Muscle layer of colon (tissue), 2 donors: ENCODE measurements at regions not wholly inside any gene's neighbourhood (a gene's known extent, or its start where the extent isn't known, plus 50 kb on each side); places are given as distances from the start of the nearest gene placed in this dataset.

Experiments
- H3K27ac ChIP-seq: one replicate; pipeline ENCODE4 v1.7.0; 2013; ENCODE audit warnings: low read depth, mild to moderate bottlenecking, low read length, moderate library complexity
- H3K27me3 ChIP-seq, 2 donors: one replicate each; pipeline ENCODE4 v1.7.0; 2013; ENCODE audit warnings: low read length in 2 of 2, mild to moderate bottlenecking in 2 of 2; ENCODE audit not compliant: insufficient read depth in 2 of 2, control insufficient read depth in 1 of 2
- H3K36me3 ChIP-seq: one replicate; pipeline ENCODE4 v1.7.0; 2013; ENCODE audit warnings: mild to moderate bottlenecking, low read length; ENCODE audit not compliant: insufficient read depth
- H3K4me1 ChIP-seq: one replicate; pipeline ENCODE4 v1.7.0; 2013; ENCODE audit warnings: mild to moderate bottlenecking, low read length; ENCODE audit not compliant: insufficient read depth
- H3K4me3 ChIP-seq, 2 donors: one replicate each; pipeline ENCODE4 v1.7.0; 2013; ENCODE audit warnings: low read length in 2 of 2, low read depth in 1 of 2, mild to moderate bottlenecking in 1 of 2, moderate library complexity in 1 of 2
- H3K9ac ChIP-seq: one replicate; pipeline ENCODE4 v1.7.0; 2013; ENCODE audit warnings: low read length
- H3K9me3 ChIP-seq: one replicate; pipeline ENCODE4 v1.7.0; 2013; ENCODE audit warnings: mild to moderate bottlenecking, low read length
- donor health status: abdominal sarcoma.
- donor health status: Adenocarcinoma of cecum.

- Histone ChIP-seq H3K4me3 (no peak overlapping the region), H3K36me3 (no peaks in the 10 kb centered on the region), H3K9me3 (no peaks in the 10 kb centered on the region), H3K27ac (no peak overlapping the region), H3K4me1 (no peaks in the 10 kb centered on the region), H3K9ac (no peak overlapping the region), H3K27me3 (no peaks in the 10 kb centered on the region)
Measured at GRCh38 chr4:102423375-102423774, 77.8 kb upstream of the NFKB1 start.

- no peaks in the 10 kb centered on the region for H3K4me1 ChIP-seq
- no peaks in the 10 kb centered on the region for H3K27me3 ChIP-seq
- H3K9me3 ChIP-seq, result no peaks in the 10 kb centered on the region
- no peak overlapping the region for H3K27ac ChIP-seq
- H3K36me3 ChIP-seq, result no peaks in the 10 kb centered on the region
- H3K4me3 ChIP-seq, result no peak overlapping the region
- H3K9ac ChIP-seq, result no peak overlapping the region
Measured at GRCh38 chr4:102427371-102427998, 73.7 kb upstream of the NFKB1 start.

DNA sequence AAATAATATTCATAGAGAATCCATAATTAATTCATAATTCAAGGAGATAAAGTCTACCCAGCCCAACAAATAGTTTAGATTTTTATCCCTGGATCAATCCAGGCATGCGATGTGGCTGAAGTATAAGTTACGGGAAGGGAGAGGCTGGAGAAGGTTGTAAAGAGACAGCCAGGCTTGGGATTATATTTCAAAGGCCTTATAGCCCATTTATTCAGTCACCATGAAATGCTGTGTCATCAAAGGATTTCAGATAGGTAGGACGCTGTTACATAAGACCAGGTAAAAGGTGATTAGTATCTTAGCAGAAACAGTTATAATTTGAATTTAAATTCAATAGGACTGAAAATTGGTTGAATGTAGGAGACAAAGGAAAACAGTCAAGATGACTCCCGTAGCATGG, 73.0 kb upstream of the NFKB1 start:
- Histone ChIP-seq H3K9me3 (no peaks in the 10 kb centered on the region), H3K36me3 (no peaks in the 10 kb centered on the region), H3K4me3 (no peak overlapping the region), H3K9ac (no peak overlapping the region), H3K4me1 (no peaks in the 10 kb centered on the region), H3K27me3 (no peaks in the 10 kb centered on the region), H3K27ac (no peak overlapping the region)

DNA sequence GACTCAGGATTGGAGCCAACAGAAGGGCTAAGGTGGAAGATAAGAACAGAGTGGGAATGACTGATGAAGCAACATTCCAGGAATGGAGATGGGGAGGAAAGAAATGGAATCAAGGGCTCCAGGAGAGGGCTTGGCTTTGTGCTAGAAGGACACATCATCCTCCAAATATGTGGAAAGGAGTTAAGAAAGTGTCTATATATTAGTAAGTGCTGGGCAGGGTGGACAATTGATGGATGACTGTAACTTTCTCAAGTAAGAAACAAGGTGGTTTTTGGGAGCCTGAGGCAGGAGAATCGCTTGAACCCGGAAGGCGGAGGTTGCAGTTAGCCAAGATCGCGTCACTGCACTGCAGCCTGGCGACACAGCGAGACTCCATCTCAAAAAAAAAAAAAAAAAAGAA, 71.6 kb upstream of the NFKB1 start:
- Histone ChIP-seq H3K27me3 (no peaks in the 10 kb centered on the region), H3K9me3 (no peaks in the 10 kb centered on the region), H3K4me3 (no peak overlapping the region), H3K4me1 (no peaks in the 10 kb centered on the region), H3K9ac (no peak overlapping the region), H3K27ac (no peak overlapping the region), H3K36me3 (no peaks in the 10 kb centered on the region)

DNA sequence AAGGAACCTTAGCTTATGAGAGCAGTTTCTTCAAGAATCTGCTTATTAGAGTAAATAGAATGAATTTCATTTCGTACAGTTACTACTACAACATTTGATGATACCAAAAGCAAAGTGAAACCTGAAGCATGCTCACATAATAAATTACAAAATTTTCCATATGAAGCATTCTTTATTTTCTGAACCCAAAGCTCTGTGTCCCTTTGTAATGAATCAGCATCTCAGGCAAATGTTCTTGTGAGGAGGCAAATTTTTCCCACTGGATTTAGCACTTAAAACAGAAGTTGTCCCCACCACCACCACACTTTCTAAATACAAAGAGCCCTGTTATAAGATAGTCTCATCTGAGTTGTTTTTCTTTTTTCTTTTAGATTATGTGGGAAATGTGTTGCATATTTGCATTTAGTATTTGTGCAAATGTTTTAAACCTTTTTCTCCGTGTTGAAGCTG, 70.7 kb upstream of the NFKB1 start:
- peak overlapping the region; percentile 3 for H3K27ac ChIP-seq

GRCh38 chr4:102431608-102431961, 69.6 kb upstream of the NFKB1 start:
- Histone ChIP-seq H3K4me1 (no peaks in the 10 kb centered on the region), H3K27me3 (no peaks in the 10 kb centered on the region), H3K27ac (no peak overlapping the region), H3K4me3 (peak overlapping the region; percentile 60 to 72), H3K36me3 (no peaks in the 10 kb centered on the region), H3K9me3 (no peaks in the 10 kb centered on the region), H3K9ac (no peak overlapping the region)

More for the DNA sequence above, 70.7 kb upstream of the NFKB1 start:
- H3K4me3 ChIP-seq, result peak overlapping the region; percentile 60 to 72
- H3K27me3 ChIP-seq, result no peaks in the 10 kb centered on the region
- H3K36me3 ChIP-seq, result no peaks in the 10 kb centered on the region
- peak overlapping the region; percentile 16 for H3K9ac ChIP-seq
- no peaks in the 10 kb centered on the region for H3K9me3 ChIP-seq
- no peaks in the 10 kb centered on the region for H3K4me1 ChIP-seq

GRCh38 chr4:102437111-102437510, 64.0 kb upstream of the NFKB1 start:
- Histone ChIP-seq H3K36me3 (no peaks in the 10 kb centered on the region), H3K27ac (no peak overlapping the region), H3K4me1 (peaks cover 17% of the 10 kb centered on the region), H3K9me3 (no peaks in the 10 kb centered on the region), H3K4me3 (no peak overlapping the region), H3K9ac (no peak overlapping the region), H3K27me3 (no peaks in the 10 kb centered on the region)

DNA sequence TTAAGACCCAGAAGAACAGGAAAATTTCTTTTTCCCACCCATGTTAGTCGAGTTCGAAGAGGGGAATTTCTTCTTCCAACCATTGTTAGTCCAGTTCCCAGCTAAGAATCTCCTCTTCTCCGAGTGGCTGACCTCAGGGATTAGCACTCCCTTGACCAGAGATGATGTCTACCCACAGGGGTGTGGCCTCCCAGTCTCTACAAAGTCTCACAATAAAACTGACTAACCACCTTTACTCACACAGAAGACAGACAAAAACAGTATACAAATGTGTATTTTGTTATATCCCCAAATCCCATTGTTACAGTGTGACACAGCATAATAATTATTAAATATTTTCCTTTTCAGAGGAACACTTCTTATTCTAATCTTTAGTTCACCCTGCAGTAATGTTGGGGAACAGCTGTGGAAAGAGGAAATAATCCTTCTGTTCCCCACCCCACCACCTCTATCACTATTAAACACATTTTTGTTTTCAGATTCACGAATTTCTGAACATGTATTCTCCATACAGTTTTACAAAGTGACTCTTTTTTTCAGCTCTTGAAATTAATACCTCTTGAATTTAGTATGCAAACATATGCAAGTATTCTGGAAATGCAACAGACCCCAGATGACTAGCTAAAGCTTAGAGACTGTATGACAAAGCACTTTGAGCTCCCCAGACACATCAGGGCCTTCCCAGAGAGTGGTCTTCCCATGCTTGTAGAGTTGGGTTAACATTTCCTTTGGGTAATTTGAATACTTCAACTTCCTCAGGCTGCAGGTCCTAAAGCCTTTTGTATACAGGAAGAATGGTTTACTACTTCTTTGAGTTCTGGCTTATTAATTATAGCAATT, 62.5 kb upstream of the NFKB1 start:
- H3K4me1 ChIP-seq, result peaks cover 17% of the 10 kb centered on the region
- H3K9me3 ChIP-seq, result no peaks in the 10 kb centered on the region
- no peaks in the 10 kb centered on the region for H3K27me3 ChIP-seq
- no peak overlapping the region for H3K27ac ChIP-seq
- no peaks in the 10 kb centered on the region for H3K36me3 ChIP-seq
- H3K9ac ChIP-seq, result no peak overlapping the region
- H3K4me3 ChIP-seq, result no peak overlapping the region

GRCh38 chr4:102439236-102439614, 61.9 kb upstream of the NFKB1 start:
- Histone ChIP-seq H3K36me3 (no peaks in the 10 kb centered on the region), H3K4me1 (peaks cover 17% of the 10 kb centered on the region), H3K4me3 (no peak overlapping the region), H3K27ac (no peak overlapping the region), H3K9me3 (no peaks in the 10 kb centered on the region), H3K9ac (no peak overlapping the region), H3K27me3 (no peaks in the 10 kb centered on the region)

DNA sequence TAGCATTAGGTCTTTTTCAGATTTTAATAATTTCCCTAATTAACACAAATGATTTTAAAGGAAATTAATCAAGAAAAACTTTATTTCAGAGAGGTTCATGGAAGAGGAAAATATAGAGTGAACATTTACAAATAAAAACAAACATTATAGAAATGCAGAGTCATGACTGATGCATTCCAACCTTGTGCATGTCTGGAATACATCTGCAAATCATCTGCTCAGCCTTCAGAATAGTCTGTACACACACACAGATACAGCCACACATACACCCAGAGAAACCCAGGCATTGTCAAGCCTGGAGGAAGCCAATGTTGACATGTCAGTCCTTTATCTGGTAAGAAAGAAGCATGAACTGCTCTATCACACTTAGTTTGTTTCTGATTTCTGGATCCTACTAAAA, 61.3 kb upstream of the NFKB1 start:
- no peaks in the 10 kb centered on the region for H3K36me3 ChIP-seq
- no peaks in the 10 kb centered on the region for H3K9me3 ChIP-seq
- H3K27me3 ChIP-seq, result no peaks in the 10 kb centered on the region
- H3K9ac ChIP-seq, result no peak overlapping the region
- no peak overlapping the region for H3K4me3 ChIP-seq
- no peak overlapping the region for H3K27ac ChIP-seq
- H3K4me1 ChIP-seq, result peaks cover 17% of the 10 kb centered on the region

DNA sequence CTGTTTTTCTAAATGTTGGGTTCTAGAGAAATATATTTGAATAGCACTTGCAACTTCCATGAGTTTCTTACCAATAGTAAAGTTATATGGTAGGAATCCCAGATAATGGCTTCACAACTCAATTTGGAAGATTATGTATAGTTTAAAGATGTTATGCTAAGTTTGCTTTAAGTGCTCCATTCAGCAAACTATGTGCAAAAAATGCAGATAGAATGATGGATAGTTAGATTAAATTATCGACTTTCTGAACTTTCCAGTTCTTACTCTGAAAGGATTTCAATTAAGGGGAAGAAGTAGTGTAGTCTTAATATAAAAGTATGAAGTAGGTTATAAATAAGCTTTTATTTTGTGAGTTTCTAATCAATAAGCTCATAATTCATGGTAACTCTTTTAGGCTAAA, 60.7 kb upstream of the NFKB1 start:
- H3K9me3 ChIP-seq, result no peaks in the 10 kb centered on the region
- H3K9ac ChIP-seq, result no peak overlapping the region
- no peaks in the 10 kb centered on the region for H3K36me3 ChIP-seq
- no peaks in the 10 kb centered on the region for H3K27me3 ChIP-seq
- no peak overlapping the region for H3K27ac ChIP-seq
- peaks cover 17% of the 10 kb centered on the region for H3K4me1 ChIP-seq
- no peak overlapping the region for H3K4me3 ChIP-seq
